RPMI8226 (cell line): ENCODE measurements at regions not wholly inside any gene's neighbourhood (a gene's known extent, or its start where the extent isn't known, plus 50 kb on each side); places are given as distances from the start of the nearest gene placed in this dataset.
"Not testable (repeated sequence)": the region's sequence is repeated elsewhere in the genome, so short reads cannot be mapped to it uniquely, and the experiment has no call there.

Experiments used
- DNase-seq: peaks from one replicate; pipeline ENCODE4 v3.0.0-alpha.2; 2015

DNA sequence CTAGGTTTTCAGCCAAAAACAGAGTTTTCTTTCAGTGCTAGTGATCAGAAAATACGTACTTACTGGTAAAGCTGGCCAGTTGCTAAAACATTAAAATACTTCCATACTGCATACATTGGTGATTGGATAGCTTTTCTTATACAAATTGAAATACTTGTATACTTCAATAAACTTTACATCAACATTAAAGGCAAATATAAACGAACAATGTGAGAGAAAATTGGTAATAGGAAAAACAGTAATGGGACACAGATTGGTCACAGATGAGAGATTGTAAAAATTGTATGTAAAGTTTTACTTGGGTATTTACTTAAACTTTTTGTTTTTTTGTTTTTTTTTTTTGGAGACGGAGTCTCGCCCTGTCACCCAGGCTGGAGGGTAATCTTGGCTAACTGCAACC lies 391.7 kb downstream of the TFEC start:
- no peak for DNase-seq

GRCh38 chr7:115637128-115637527 lies 393.4 kb downstream of the TFEC start:
- no peak for DNase-seq

- no peak for DNase-seq
Observed at GRCh38 chr7:115635876-115636275, 394.7 kb downstream of the TFEC start.

- DNase-seq: no peak
Observed at GRCh38 chr7:115635376-115635775, 395.2 kb downstream of the TFEC start.

- no peak for DNase-seq
Observed at GRCh38 chr7:115634633-115635032, 395.9 kb downstream of the TFEC start.

DNA sequence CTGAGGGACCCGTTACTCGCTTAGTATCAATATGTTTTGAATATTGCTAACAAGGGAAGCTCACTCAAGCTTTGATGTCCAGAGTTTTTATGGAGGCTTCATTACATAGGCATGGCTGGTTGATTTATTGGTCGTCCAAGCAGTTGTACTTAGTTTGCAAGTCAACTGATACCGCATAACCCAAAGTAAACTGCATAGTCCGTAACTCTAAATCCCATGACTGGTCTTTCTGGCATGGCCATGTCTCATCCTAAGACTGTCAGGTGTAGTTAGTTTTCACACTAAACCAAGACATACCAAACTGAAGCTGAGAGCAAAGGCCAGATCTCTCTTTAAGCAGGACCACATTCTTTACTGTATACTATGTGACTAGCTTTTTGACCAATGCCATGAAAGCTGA lies 397.9 kb downstream of the TFEC start:
- DNase-seq: no peak

GRCh38 chr7:115631782-115632181 lies 398.8 kb downstream of the TFEC start:
- DNase-seq: no peak

- DNase-seq: no peak
Observed at GRCh38 chr7:115630049-115630448, 400.5 kb downstream of the TFEC start.

- no peak for DNase-seq
Observed at GRCh38 chr7:115618676-115619075, 411.9 kb downstream of the TFEC start.

GRCh38 chr7:115613836-115614235 lies 416.7 kb downstream of the TFEC start:
- DNase-seq: no peak

DNA sequence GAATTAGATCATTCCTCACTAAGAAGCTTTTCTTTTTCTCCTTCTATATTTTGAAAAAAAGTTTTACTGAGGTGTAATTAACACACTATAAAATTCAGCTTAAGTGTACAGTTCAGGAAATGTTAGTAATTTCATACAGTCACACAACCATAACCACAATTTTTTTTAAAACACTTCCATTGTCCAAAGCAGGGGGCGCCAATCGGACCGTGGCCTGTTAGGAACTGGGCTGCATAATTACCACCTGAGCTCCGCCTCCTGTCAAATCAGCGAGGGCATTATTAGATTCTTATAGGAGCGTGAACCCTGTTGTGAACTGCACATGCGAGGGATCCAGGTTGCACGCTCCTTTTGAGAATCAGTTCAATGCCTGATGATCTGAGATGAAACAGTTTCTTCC lies 427.1 kb downstream of the TFEC start:
- no peak for DNase-seq

DNA sequence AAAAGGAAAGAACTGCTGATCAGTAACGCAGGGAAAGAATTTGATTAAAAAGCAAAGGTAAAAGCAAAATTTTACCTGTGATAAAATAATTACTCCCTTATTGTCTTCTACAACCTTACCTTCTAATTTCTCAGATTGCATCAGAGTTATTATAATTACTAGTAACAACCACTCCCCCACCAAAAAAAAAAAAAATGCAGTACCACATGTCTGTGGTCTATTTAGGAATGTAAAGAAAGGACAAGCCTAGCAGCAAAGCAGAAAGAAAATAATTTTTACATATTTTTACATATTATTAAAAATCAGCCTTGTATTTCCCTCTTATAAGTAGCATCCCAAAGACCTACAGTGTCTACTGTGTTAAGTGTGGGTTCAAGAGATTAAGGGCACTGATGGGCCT lies 430.4 kb downstream of the TFEC start:
- no peak for DNase-seq

DNA sequence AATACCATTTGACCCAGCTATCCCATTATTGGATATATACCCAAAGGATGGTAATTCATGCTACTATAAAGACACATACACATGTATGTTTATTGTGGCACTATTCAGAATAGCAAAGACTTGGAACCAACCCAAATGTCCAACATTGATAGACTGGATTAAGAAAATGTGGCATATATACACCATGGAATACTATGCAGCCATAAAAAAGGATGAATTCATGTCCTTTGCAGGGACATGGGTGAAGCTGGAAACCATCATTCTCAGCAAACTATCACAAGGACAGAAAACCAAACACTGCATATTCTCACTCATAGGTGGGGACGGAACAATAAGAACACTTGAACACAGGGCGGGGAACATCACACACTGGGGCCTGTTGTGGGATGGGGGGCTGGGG lies 431.4 kb downstream of the TFEC start:
- DNase-seq: not testable (repeated sequence)

DNA sequence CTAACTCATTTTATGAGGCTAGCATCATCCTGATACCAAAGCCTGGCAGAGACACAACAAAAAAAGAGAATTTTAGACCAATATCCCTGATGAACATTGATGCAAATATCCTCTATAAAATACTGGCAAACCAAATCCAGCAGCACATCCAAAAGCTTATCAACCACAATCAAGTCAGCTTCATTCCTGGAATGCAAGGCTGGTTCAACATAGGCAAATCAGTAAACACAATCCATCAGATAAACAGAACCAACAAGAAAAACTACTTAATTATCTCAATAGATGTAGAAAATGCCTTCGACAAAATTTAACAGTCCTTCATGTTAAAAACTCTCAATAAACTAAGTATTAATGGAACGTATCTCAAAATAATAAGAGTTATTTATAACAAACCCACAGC lies 433.3 kb downstream of the TFEC start:
- not testable (repeated sequence) for DNase-seq

DNA sequence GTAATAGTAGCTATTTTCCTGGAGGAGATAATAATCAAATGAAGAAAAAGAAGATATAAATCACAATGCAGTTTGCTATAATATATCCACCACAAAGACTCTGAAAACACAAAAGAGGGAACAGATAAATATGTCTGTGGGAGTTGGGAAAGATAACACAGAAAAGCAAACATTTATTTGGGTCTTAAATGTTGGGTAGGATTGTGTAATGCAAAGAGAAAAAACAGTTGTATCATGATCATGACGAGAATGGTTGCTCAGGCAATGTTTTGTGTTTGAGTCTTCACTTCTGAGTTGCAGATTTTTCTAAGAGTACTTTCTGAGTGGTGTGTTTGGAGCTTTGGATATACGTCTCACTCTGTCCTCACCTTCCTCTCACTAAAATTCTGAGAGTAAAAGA lies 437.5 kb downstream of the TFEC start:
- no peak for DNase-seq

DNA sequence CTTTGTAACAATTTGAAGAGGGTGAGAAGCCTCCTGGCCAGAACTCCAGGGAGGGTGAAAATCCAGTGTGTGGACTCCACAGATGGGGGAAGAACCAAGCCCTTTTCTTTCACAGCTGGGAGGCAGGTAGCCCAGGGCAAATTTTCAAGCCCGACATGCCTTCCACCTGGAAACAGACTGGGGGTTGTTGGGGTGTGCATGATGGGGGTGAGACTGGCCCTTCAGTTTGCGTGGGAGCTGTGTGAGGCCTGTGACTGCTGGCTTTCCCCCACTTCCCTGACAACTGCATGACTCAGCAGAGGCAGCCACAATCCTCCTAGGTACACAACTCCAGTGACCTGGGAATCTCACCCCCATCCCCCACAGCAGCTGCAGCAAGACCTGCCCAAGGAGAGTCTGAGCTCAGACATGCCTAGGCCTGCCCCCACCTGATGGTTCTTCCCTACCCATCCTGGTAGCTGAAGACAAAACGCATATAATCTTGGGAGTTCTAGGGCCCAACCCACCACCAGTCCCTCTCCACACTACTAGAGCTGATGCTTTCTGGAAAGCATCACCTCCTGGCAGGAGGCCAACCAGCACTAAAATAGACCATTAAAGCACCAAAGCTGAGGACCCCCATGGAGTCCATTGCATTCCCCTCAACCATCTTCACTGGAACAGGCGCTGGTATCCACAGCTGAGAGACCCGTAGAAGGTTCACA lies 445.4 kb downstream of the TFEC start:
- DNase-seq: no peak

GRCh38 chr7:115582956-115583355 lies 447.6 kb downstream of the TFEC start:
- no peak for DNase-seq

DNA sequence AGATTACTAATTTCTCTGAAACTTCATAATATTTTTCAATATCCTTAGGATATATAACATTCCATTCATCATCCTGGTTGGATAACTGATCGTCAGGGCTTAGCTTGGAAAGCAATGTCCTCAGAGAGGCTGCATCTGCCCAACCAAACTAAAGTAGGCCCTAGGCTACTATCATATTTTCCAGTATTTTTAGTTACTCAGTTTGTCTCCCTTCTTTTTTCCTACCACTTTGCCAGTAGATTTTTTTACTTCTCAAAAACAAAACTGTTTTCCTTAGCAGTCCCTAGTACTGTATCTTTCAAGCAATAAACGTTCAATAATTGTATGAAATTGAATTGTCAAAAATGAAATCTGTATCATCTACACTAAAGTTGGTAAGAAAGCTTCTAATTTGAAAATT lies 452.0 kb downstream of the TFEC start:
- DNase-seq: no peak

GRCh38 chr7:115574681-115575291 lies 455.8 kb downstream of the TFEC start:
- DNase-seq: no peak

- DNase-seq: no peak
Observed at GRCh38 chr7:115572111-115572510, 458.5 kb downstream of the TFEC start.

DNA sequence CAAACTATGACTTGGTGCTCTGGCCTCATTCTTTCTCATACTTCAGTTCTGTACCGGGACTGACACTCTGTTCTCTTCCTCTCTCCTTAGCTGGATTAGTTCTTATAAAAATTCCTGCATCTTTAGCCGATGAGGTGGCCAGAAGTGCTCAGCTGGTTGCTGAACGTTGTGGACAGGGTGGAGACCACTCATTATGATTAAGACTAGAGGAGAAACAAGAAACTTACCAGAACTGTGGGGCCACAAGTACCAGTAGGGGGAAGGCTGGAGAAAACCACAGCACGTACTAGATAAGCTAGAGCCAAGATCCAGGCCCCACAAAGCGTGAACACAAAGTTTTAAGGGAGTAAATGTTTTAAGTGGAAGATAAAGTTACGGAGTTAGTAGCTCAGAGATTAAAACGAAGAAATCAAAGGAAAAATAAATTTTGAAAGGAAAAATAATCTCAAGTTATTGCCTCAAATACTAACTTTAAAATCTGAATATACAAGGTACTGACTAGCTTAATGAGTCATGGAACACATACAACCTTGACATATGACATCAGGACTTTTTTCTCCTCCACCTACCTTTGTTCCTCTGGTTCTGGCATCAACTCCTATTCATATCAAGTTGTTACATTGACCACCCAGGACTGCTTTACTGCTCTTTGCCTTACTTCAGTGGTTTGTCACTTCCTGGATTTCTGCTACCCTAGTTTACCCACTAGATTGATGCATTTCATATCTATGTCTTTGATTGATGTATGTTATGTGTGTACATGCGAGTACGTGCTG lies 469.0 kb downstream of the TFEC start:
- no peak for DNase-seq

DNA sequence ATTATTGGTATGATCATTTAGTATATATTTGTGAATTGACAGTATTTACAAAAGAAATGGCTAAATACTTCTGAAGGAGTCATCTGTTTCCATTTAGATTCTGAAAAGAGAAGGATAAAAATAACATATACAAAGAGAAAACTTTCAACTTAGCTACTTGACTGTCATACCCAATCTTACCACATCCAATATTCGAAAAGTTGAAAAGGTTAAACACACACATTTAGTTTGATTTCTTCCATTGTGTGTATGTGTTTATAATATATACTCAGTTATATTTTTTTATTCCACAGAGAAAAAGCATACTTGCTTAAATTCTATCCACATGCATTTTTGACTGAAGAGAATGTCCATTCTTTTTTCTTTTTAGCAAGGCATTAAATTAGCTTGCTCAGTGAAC lies 470.7 kb downstream of the TFEC start:
- DNase-seq: no peak

GRCh38 chr7:115558161-115558560 lies 472.4 kb downstream of the TFEC start:
- no peak for DNase-seq

DNA sequence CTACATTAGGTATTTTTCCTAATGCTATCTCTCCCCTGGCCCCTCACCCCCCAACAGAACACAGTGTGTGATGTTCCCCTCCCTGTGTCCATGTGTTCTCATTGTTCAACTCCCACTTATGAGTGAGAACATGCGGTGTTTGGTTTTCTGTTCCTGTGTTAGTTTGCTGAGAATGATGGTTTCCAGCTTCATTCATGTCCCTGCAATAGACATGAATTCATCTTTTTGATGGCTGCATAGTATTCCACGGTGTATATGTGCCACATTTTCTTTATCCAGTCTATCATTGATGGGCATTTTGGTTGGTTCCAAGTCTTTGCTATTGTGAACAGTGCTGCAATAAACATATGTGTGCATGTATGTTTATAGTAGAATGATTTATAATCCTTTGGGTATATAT lies 473.3 kb downstream of the TFEC start:
- DNase-seq: not testable (repeated sequence)
